ENCODE measurements at regions not wholly inside any gene's neighbourhood (a gene's known extent, or its start where the extent isn't known, plus 50 kb on each side); places are given as distances from the start of the nearest gene placed in this dataset.

DNA sequence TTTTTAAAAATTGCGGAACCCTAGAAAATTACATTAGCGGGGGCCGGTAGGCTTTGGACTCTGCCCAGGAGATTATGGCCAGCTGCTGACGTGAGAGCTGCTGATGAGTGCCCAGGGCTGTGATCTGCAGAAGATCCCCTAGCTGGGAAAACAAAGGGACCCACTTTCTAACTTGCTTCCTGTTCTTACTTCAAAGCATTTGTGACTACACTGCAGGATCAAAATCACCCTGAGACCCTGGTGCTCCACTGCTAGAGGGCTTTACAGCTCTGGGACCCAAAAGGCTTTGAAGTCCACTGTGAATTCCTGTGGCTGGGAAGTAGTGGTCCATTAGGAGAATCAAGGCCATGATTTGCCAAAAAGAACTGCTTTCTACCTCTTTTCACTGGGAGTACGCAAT, 499.4 kb upstream of the AKR1E2 start:
- H3K4me3 ChIP-seq = no peak overlapping the region
- in situ Hi-C loops (cut with MboI) = no loop called here
- no peak for FAIRE-seq
- H3K9me1 ChIP-seq (ENCODE audit: control insufficient read depth, insufficient read depth, low read length) = no peaks in the 10 kb centered on the region
- intact Hi-C loops (cut with micrococcal nuclease) = no loop called here
- H3K79me2 ChIP-seq (ENCODE audit: control insufficient read depth, insufficient read depth, low read length) = no peaks in the 10 kb centered on the region
- H3K4me2 ChIP-seq (ENCODE audit: insufficient read depth, low read length) = no peak overlapping the region
- no peak overlapping the region for H3K27ac ChIP-seq (ENCODE audit: extremely low read depth, low read depth, low read length)
- ChIA-PET CTCF (ENCODE audit: low intra/inter-chr PET ratio) (no interaction called here), POLR2A (no interaction called here)
- 9% methylated on average over 5 of the region's 5 CpGs for WGBS (ENCODE audit: insufficient coverage, low coverage, missing lambda C conversion rate)
- H4K20me1 ChIP-seq (replicated peaks; ENCODE audit: control insufficient read depth, insufficient read depth, low read length) = no peaks in the 10 kb centered on the region
- no peak for DNase-seq (ENCODE audit: extremely low read depth in 1 of 4, low spot score in 3 of 4)
- H3K9ac ChIP-seq (ENCODE audit: insufficient read depth in 1 of 2, low read depth in 2 of 2, low read length in 2 of 2) = no peak overlapping the region
- TF ChIP-seq RHOXF2B (CRISPR knock-in tag; conservative IDR thresholded peaks at IDR 0.05) = no peak
- no peak for TF ChIP-seq PHTF2 (CRISPR knock-in tag; IDR thresholded peaks at IDR 0.05)
- TF ChIP-seq ESRRA (IDR thresholded peaks at IDR 0.05; ENCODE audit: borderline replicate concordance, low read depth) = no peak
- no peak for TF ChIP-seq BMI1 (IDR thresholded peaks at IDR 0.05; ENCODE audit: low read length)
- no peak for TF ChIP-seq MYNN (IDR thresholded peaks at IDR 0.05)
- no peak for TF ChIP-seq MYNN (CRISPR knock-in tag; IDR thresholded peaks at IDR 0.05)
- TF ChIP-seq, protein P1, sequence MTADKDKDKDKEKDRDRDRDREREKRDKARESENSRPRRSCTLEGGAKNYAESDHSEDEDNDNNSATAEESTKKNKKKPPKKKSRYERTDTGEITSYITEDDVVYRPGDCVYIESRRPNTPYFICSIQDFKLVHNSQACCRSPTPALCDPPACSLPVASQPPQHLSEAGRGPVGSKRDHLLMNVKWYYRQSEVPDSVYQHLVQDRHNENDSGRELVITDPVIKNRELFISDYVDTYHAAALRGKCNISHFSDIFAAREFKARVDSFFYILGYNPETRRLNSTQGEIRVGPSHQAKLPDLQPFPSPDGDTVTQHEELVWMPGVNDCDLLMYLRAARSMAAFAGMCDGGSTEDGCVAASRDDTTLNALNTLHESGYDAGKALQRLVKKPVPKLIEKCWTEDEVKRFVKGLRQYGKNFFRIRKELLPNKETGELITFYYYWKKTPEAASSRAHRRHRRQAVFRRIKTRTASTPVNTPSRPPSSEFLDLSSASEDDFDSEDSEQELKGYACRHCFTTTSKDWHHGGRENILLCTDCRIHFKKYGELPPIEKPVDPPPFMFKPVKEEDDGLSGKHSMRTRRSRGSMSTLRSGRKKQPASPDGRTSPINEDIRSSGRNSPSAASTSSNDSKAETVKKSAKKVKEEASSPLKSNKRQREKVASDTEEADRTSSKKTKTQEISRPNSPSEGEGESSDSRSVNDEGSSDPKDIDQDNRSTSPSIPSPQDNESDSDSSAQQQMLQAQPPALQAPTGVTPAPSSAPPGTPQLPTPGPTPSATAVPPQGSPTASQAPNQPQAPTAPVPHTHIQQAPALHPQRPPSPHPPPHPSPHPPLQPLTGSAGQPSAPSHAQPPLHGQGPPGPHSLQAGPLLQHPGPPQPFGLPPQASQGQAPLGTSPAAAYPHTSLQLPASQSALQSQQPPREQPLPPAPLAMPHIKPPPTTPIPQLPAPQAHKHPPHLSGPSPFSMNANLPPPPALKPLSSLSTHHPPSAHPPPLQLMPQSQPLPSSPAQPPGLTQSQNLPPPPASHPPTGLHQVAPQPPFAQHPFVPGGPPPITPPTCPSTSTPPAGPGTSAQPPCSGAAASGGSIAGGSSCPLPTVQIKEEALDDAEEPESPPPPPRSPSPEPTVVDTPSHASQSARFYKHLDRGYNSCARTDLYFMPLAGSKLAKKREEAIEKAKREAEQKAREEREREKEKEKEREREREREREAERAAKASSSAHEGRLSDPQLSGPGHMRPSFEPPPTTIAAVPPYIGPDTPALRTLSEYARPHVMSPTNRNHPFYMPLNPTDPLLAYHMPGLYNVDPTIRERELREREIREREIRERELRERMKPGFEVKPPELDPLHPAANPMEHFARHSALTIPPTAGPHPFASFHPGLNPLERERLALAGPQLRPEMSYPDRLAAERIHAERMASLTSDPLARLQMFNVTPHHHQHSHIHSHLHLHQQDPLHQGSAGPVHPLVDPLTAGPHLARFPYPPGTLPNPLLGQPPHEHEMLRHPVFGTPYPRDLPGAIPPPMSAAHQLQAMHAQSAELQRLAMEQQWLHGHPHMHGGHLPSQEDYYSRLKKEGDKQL (CRISPR knock-in tag; IDR thresholded peaks at IDR 0.05; ENCODE audit: borderline replicate concordance) = no peak
- TF ChIP-seq SNRNP70 (optimal IDR thresholded peaks at IDR 0.05; ENCODE audit: low read depth, low read length) = no peak
- TF ChIP-seq TEAD2 (tag; IDR thresholded peaks at IDR 0.05) = no peak
- TF ChIP-seq ZNF830 (CRISPR knock-in tag; IDR thresholded peaks at IDR 0.05) = no peak
- no peak for TF ChIP-seq STAT5B (CRISPR knock-in tag; IDR thresholded peaks at IDR 0.05)
- ATAC-seq = no peak
- no peaks in the 10 kb centered on the region; a peak in 1 of 5 replicates for H3K27me3 ChIP-seq (ENCODE audit: control insufficient read depth in 2 of 2, insufficient read depth in 2 of 2, low read length in 2 of 2)
- H3K9me3 ChIP-seq (replicated peaks; ENCODE audit: control insufficient read depth, insufficient read depth, low read depth, low read length) = no peaks in the 10 kb centered on the region
- no peaks in the 10 kb centered on the region for H3K4me1 ChIP-seq (replicated peaks in 1 of 2; ENCODE audit: control insufficient read depth in 2 of 2, insufficient read depth in 2 of 2, low read length in 2 of 2)
- no peak overlapping the region for H2AFZ ChIP-seq (ENCODE audit: low read depth, low read length)
- H3K36me3 ChIP-seq (ENCODE audit: control insufficient read depth, insufficient read depth, low read length) = no peaks in the 10 kb centered on the region
- BruUV-seq (replicated peaks) = no TSS peak

Data from K562 (cell line).